GM19397 (cell line): ENCODE measurements at regions not wholly inside any gene's neighbourhood (a gene's known extent, or its start where the extent isn't known, plus 50 kb on each side); places are given as distances from the start of the nearest gene placed in this dataset.

ENCODE experiments used
- ATAC-seq: cut with Tn5 transposase; IDR thresholded peaks from one replicate; pipeline ENCODE4 v1.9.1; 2021; ENCODE audit warnings: mild to moderate bottlenecking, moderate library complexity; ENCODE audit not compliant: unreplicated experiment

- no peak for ATAC-seq
Observed at GRCh38 chr3:148601766-148602685, 95.7 kb upstream of the AGTR1 start.

- ATAC-seq, result no peak
Observed at GRCh38 chr3:148604270-148605085, 93.2 kb upstream of the AGTR1 start.

- ATAC-seq, result no peak
Observed at GRCh38 chr3:148605521-148605920, 92.2 kb upstream of the AGTR1 start.

GRCh38 chr3:148606979-148607378 lies 90.7 kb upstream of the AGTR1 start:
- ATAC-seq, result no peak

- no peak for ATAC-seq
Observed at GRCh38 chr3:148607491-148607890, 90.2 kb upstream of the AGTR1 start.

- no peak for ATAC-seq
Observed at GRCh38 chr3:148612278-148612677, 85.4 kb upstream of the AGTR1 start.

- no peak for ATAC-seq
Observed at GRCh38 chr3:148615382-148615781, 82.3 kb upstream of the AGTR1 start.

- ATAC-seq, result no peak
Observed at GRCh38 chr3:148625095-148625736, 72.5 kb upstream of the AGTR1 start.

- ATAC-seq, result no peak
Observed at GRCh38 chr3:148625991-148626390, 71.7 kb upstream of the AGTR1 start.

- no peak for ATAC-seq
Observed at GRCh38 chr3:148629006-148629405, 68.7 kb upstream of the AGTR1 start.

- ATAC-seq, result no peak
Observed at GRCh38 chr3:148631124-148631903, 66.4 kb upstream of the AGTR1 start.

- ATAC-seq, result no peak
Observed at GRCh38 chr3:148641722-148642121, 56.0 kb upstream of the AGTR1 start.

- ATAC-seq, result no peak
Observed at GRCh38 chr3:148642214-148642613, 55.5 kb upstream of the AGTR1 start.

- no peak for ATAC-seq
Observed at GRCh38 chr3:148642616-148643015, 55.1 kb upstream of the AGTR1 start.

- ATAC-seq, result no peak
Observed at GRCh38 chr3:148643389-148643840, 54.3 kb upstream of the AGTR1 start.

- ATAC-seq, result no peak
Observed at GRCh38 chr3:148646126-148646665, 51.5 kb upstream of the AGTR1 start.
